HG03095 (cell line): ENCODE measurements at regions not wholly inside any gene's neighbourhood (a gene's known extent, or its start where the extent isn't known, plus 50 kb on each side); places are given as distances from the start of the nearest gene placed in this dataset.
"Not testable (repeated sequence)": the region's sequence is repeated elsewhere in the genome, so short reads cannot be mapped to it uniquely, and the experiment has no call there.

Experiments
- ATAC-seq: cut with Tn5 transposase; IDR thresholded peaks from one replicate; pipeline ENCODE4 v1.9.1; 2021; ENCODE audit warnings: moderate library complexity; ENCODE audit not compliant: unreplicated experiment

DNA sequence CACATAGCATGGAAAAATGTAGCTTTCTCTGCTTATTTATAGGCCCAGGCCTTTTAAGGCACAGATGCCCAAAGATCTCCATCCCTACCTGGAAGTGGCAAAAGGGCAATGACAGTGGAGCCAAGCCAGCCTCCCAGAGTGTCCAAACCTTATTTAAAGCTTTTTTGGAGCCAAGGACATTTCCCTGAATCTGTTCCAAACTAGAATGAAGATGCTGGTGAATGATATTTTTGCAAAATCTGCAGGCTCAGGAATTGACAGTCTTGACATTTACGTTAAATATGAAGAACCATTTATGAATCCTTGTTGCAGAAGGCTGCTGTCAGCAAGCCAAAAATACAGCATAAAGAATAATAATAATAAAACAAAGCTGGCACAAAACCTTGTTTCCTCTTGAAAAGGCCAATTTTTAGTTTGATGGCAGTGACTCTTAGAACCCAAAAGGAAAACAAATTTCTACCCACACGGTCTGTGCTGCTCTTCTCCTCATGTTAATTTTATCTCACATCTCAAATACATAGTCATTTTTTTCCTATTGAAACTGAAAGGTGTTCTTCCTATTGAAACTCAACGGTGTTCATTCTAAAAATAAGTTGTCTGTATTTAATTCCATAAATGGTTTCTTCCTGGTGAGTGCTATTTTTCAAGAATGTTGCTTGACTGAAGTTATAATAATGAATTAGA lies 206.3 kb upstream of the TBL1X start:
- no peak for ATAC-seq

GRCh38 chrX:9260603-9261002 lies 204.3 kb upstream of the TBL1X start:
- no peak for ATAC-seq

DNA sequence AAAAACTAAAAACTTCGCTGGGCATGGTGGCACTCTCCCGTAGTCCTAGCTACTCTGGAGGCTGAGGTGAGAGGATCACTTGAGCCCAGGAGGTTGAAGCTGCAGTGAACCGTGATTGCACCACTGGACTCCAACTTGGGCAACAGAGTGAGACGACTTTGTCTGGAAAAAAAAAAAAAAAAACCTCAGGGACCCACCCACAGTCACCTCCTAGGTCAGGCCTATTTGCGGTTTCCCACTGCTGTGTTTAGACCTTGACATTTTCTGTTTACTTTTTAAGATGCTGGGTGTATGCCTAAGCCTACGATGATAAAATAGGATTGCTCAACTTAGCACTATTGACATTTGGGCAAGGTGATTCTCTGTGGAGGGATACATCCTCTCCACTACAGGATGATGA lies 197.4 kb upstream of the TBL1X start:
- no peak for ATAC-seq

GRCh38 chrX:9269134-9269533 lies 195.7 kb upstream of the TBL1X start:
- ATAC-seq: no peak

- ATAC-seq: no peak
These were observed 192.9 kb upstream of the TBL1X start for GRCh38 chrX:9271789-9272525.

GRCh38 chrX:9273744-9274143 lies 191.1 kb upstream of the TBL1X start:
- ATAC-seq: no peak

GRCh38 chrX:9278475-9279233 lies 186.2 kb upstream of the TBL1X start:
- no peak for ATAC-seq

DNA sequence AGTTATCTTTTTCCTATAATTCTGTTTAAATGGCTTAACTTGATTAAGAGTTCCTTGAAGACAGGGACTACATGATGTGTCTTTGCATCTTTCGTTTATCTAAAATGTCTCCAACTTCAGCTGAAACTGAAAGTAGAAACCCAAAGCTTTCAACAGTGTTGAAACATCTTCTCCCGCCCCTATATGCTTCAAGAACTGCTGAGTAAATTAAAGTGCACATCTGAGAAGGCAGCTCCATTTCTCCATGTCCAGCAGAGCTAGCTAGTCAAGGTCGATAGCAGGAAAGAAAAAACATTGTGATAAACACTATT lies 185.7 kb upstream of the TBL1X start:
- no peak for ATAC-seq

DNA sequence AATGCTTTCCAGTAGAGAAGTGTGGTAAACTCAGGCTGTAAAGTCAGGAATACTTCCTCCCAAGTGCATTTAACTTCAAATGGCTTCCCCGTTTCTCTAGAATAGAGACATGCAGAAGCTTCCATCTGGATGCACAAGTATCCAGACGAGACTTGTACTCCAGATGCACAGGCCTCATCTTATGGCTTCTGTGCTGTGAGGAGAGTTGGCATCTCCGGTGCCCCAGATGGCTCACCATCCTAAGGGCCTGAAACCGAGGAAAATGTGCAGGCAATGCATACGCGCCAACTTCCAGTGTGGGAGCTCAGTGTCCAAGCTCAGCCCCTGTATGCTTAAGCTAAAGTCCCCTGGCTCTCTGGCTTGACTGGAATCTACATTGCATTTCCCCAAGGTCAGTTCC lies 184.0 kb upstream of the TBL1X start:
- ATAC-seq: no peak

GRCh38 chrX:9282325-9282724 lies 182.5 kb upstream of the TBL1X start:
- ATAC-seq: no peak

DNA sequence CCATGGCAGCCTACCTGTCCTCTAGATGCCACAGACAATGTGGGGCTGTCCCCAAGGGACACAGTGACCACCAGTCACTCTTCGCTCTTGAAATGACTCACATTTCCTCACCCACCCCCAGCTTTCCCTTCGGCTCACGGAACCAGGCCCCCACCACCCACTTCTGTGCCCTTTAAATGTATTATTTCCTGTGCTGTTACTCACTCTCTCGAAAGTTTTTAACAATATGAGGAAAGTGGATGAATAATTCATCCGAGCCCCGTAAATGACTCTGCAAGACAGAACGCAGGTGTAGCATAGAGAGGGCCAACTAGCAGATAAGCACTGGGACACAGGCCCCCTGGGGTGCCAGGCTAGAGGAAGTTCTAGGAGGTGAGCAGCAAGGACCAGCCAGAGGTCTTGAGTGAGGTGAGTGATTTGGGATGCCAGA lies 179.5 kb upstream of the TBL1X start:
- ATAC-seq: no peak

DNA sequence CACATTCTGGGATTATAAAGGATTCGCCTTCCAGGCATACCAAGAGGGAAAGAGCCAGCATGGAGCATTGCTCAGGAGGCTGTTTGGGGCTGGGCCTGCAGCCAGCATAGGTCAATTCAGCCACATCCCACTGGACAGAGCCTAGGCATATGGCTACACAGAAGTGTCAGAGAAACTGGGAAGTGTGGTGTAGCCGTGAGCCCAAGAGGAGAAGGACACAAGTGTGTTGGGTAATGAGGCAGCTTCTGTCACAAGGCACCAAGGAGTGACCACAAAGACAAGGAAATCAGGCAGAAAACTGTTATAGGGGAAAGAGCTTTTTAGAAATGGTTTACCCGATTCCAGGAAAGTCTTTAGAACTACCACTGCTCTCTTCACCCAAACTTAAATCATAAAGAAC lies 178.6 kb upstream of the TBL1X start:
- no peak for ATAC-seq

DNA sequence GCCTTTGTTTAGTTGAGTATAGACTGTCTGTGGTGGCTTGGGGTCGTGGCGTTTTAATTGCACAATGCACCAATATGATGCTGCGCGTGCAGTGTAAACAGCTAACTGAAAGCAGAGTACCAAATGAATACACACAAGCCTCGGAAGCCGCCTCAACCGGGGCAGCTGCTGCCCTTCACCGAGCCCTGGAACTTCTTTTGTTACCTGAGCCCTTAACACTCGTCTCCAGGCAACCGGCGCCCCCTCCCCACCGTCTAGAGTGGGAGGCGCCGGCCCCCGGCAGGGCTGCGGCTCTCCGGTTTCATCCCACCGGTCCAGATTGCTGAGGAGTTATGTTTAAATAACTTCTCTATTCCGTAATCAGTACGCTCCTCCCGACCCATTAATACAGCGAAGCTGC lies 173.2 kb upstream of the TBL1X start:
- ATAC-seq: no peak

- ATAC-seq: no peak
These were observed 171.8 kb upstream of the TBL1X start for GRCh38 chrX:9293051-9293496.

- ATAC-seq: no peak
These were observed 171.0 kb upstream of the TBL1X start for GRCh38 chrX:9293903-9294302.

DNA sequence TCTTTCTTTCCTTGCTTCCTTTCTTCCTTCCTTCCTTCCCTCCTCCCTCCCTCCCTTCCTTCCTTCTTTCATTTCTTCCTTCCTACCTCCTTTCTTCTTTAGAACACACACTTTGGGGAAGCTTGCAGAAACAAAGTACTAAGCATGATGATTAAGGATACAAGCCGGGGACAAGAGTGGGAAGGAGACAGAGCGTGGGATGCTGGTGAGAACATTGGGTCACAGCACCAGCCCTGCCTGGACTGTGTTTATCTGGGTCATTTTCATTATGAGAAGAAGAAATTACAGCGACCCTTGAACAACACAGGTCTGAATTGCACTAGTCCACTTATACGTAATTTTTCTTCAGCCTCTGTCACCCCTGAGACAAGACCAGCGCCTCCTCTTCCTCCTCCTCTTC lies 169.3 kb upstream of the TBL1X start:
- ATAC-seq: no peak

DNA sequence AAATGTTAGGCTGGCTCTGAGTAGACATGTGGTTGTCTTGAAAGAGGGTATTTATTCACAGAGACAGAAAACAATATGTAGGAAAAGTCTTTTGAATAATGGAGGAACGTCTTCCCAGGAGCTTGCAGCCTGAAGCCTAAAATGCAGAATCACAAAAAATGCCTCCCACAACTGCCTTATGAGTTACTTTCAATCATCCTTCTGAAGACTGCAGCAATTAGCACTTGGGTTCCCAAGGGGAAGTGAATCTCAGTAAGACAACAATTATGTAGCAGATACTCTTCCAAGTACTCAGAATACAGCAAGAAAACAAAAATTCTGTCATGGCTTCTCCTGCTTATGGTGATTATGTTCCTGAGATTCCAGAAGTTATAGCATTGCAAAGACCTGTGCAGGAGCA lies 166.6 kb upstream of the TBL1X start:
- ATAC-seq: no peak

DNA sequence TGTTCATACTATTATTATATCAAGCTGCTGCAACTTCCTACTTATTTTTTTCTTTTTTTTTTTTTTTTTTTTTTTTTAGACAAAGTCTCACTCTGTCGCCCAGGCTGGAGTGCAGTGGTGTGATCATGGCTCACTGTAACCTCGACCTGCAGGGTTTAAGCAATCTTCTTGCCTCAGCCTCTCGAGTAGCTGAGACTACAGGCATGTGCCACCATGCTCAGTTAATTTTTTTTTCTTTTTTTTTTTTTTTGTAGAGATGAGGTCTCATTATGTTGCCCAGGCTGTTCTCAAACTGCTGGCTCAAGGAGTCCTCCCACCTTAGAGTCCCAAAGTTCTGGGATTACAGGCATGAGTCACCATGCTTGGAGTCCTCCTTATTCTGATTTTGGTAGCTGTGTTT lies 165.2 kb upstream of the TBL1X start:
- ATAC-seq: not testable (repeated sequence)

DNA sequence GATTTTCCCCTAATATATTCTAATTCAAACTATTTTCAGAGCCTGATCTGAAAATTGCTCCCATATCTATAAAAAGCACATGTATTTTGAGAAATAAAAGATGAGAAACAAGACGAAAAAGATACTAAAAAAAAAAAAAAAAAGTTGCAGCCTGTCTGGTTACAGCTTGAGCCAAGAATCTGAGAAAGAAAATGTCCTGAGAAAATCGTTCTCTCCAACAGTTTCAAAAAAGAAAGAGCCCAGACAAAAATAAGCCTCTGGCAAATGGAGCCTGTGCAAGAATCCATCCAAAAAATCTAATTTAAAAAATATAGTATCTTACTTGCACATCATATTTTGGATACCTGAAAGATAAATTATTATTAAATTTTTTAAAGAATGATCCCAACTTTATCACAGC lies 163.0 kb upstream of the TBL1X start:
- ATAC-seq: no peak

DNA sequence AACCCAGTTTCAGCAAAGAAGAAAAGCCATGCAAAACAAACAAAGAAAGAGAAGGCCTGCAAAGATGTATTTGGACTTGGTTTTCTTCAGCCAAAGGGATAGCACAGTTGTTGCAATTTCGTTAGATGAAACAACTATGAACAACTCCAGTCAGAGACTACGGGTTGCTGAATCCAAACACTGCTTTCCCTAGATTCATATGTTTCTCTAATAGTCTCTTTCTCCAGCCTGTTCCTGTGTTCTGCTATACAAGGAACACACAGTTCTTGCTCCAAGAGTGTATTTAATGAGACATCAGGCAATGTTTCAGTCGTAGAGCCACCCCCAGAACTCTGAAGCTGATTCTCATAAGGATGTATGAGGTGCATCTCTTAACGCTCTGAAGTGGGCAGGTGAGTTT lies 162.5 kb upstream of the TBL1X start:
- ATAC-seq: no peak

- ATAC-seq: no peak
These were observed 156.4 kb upstream of the TBL1X start for GRCh38 chrX:9308426-9308825.

DNA sequence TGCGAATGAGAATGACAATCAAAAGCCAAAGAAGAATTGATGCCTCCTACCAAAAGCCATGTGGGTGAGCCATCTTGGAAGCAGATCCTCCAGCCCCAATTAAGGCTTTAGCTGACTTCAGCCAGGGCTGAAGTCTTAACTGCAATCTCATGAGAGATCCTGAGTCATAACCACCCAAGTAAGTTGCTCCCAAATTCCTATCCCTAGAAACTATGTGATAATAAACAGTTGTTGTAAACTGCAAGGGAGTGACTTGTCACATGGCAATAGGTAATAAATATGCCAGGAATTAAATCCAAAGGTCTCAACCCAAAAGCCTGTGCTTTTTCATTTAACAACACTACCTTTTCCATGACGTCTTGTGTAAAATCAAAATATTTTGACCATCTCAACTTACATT lies 154.2 kb upstream of the TBL1X start:
- no peak for ATAC-seq
